GM19324 (cell line): ENCODE measurements at regions not wholly inside any gene's neighbourhood (a gene's known extent, or its start where the extent isn't known, plus 50 kb on each side); places are given as distances from the start of the nearest gene placed in this dataset.

ENCODE experiments used
- ATAC-seq: cut with Tn5 transposase; IDR thresholded peaks from one replicate; pipeline ENCODE4 v1.9.1; 2021; ENCODE audit warnings: mild to moderate bottlenecking, moderate library complexity; ENCODE audit not compliant: unreplicated experiment, low FRiP score

GRCh38 chr2:57886161-57886786, 160.3 kb upstream of the VRK2 start:
- no peak for ATAC-seq

GRCh38 chr2:57888463-57888862, 158.1 kb upstream of the VRK2 start:
- ATAC-seq = no peak

GRCh38 chr2:57890464-57890863, 156.1 kb upstream of the VRK2 start:
- ATAC-seq = no peak

- no peak for ATAC-seq
Measured at GRCh38 chr2:57891086-57891712, 155.4 kb upstream of the VRK2 start.

GRCh38 chr2:57892920-57893319, 153.7 kb upstream of the VRK2 start:
- peak; percentile 55 for ATAC-seq

GRCh38 chr2:57893347-57893746, 153.3 kb upstream of the VRK2 start:
- ATAC-seq = no peak

- ATAC-seq = no peak
Measured at GRCh38 chr2:57893786-57894185, 152.8 kb upstream of the VRK2 start.

- no peak for ATAC-seq
Measured at GRCh38 chr2:57894381-57894780, 152.2 kb upstream of the VRK2 start.

GRCh38 chr2:57897920-57898319, 148.7 kb upstream of the VRK2 start:
- no peak for ATAC-seq

GRCh38 chr2:57899898-57900297, 146.7 kb upstream of the VRK2 start:
- ATAC-seq = no peak

GRCh38 chr2:57902578-57902977, 144.0 kb upstream of the VRK2 start:
- ATAC-seq = no peak

- peak; percentile 58 for ATAC-seq
Measured at GRCh38 chr2:57906152-57906732, 140.4 kb upstream of the VRK2 start.

- no peak for ATAC-seq
Measured at GRCh38 chr2:57907411-57907810, 139.2 kb upstream of the VRK2 start.

GRCh38 chr2:57908736-57909161, 137.9 kb upstream of the VRK2 start:
- peak; percentile 75 for ATAC-seq

- no peak for ATAC-seq
Measured at GRCh38 chr2:57918126-57918525, 128.5 kb upstream of the VRK2 start.

- no peak for ATAC-seq
Measured at GRCh38 chr2:57920342-57920939, 126.2 kb upstream of the VRK2 start.

- no peak for ATAC-seq
Measured at GRCh38 chr2:57934659-57935058, 111.9 kb upstream of the VRK2 start.

GRCh38 chr2:57936216-57936615, 110.4 kb upstream of the VRK2 start:
- ATAC-seq = no peak

- ATAC-seq = no peak
Measured at GRCh38 chr2:57937456-57937855, 109.2 kb upstream of the VRK2 start.

- ATAC-seq = no peak
Measured at GRCh38 chr2:57941816-57942215, 104.8 kb upstream of the VRK2 start.

- no peak for ATAC-seq
Measured at GRCh38 chr2:57943315-57943714, 103.3 kb upstream of the VRK2 start.

- ATAC-seq = no peak
Measured at GRCh38 chr2:57947398-57947797, 99.2 kb upstream of the VRK2 start.
